Activated CD4-positive, alpha-beta T cell treated with anti-CD3 and anti-CD28 coated beads, Interleukin-2, amount 50 U/mL, for 24 hours (primary cell): ENCODE measurements at regions not wholly inside any gene's neighbourhood (a gene's known extent, or its start where the extent isn't known, plus 50 kb on each side); places are given as distances from the start of the nearest gene placed in this dataset.
A peak's percentile ranks its signal among the peaks of the same experiment; 100 is the strongest.
"Not testable (repeated sequence)": the region's sequence is repeated elsewhere in the genome, so short reads cannot be mapped to it uniquely, and the experiment has no call there.

ENCODE experiments used
- DNase-seq, 2 donors: peaks; one replicate each; pipeline ENCODE4 v3.0.0-alpha.2; 2020; ENCODE audit warnings: low read depth in 1 of 2, low spot score in 1 of 2

DNA sequence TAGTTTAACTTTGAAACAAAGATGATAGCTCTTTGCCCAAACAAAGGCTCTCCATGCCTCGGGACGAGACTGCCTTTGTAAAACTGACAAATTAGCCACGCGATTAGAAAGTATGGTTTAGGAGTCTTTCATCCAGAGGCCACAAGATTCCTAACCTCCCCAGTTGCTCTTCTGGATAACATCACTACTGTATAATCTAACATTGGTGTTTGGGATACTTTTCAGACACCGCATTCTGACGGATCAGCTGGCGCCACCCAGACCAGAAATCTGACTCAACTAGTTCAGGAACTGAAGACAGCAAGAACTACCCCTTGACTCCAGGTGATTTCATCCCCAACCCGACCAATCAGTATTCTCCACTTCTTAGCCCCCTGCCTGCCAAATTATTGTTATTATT lies 98.1 kb upstream of the TEX13D start:
- DNase-seq: no peak

GRCh38 chrX:124238268-124238667 lies 94.2 kb upstream of the TEX13D start:
- DNase-seq: no peak

DNA sequence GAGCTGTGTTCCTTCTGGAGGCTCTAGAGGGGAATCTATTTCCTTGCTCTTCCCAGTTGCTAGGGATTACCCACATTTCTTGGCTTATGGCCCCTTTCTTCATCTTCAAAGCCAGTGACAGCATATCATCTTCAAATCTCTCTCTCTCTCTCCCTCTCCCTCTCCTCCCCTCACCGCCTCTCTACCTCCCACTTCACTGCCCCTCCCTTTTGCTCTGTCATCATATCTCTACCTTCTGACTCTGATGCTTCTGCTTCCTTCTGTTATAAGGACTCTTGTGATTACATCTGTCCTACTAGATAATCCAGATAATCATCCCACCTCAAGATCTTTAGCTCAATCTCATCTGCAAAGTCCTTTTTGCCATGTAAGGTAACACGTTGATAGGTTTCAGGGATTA lies 93.1 kb upstream of the TEX13D start:
- DNase-seq: no peak

DNA sequence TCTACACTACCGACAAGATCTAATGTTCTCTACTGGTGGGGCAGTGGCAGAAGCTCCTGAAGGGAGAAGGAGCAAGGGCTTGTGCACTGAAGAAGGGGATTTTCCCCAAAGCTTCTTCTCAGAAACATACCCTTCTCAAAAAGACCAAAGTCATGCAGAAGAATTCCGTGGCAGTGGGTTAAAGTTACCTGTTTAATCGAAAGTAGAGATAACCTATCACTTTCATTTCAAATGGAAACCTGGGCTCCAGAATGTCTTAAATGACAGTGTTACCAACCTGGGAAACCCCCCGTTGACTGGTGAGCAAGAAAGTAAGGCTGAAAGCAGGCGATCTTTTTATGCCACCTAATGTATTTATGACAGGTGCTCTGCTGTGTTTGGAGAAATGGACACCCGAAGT lies 92.5 kb upstream of the TEX13D start:
- DNase-seq: peak in 1 of 2 donors; percentile 46

DNA sequence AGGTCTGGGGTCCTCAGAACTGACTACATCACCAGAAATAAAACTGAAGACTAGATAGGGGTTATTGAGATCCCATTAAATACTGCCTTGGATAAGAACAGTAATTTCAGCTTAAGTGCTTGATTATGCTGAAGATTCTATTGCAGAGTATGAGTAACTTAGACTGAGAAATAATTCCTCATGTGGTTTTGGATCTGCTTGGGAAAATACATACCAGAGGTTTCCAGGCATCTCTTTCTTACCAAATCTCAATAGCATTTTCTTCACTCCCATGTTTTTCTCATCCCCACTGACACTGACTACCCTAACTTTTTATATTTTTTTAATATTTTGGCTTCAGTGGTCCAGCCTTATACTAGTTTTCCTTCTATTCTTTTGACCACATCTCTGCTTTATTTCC lies 92.0 kb upstream of the TEX13D start:
- no peak for DNase-seq

DNA sequence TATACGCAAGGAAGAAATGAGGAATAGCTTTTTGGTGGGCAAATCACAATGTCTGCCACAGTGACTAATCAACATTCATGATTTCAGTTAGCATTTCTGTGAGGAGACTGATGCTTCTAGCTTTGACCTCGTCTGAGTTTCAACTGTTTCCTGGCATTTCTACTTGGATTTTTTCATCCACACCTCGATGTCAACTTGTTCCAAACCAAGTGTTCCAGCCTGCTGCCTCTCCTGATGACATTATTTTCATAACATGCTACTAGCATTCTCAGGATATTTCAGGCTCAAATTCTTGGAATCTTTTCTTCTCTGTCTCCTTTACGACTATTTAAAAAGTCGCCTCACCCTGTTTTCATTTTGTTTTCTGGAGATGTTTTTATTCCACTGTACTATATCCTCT lies 90.3 kb upstream of the TEX13D start:
- no peak for DNase-seq

DNA sequence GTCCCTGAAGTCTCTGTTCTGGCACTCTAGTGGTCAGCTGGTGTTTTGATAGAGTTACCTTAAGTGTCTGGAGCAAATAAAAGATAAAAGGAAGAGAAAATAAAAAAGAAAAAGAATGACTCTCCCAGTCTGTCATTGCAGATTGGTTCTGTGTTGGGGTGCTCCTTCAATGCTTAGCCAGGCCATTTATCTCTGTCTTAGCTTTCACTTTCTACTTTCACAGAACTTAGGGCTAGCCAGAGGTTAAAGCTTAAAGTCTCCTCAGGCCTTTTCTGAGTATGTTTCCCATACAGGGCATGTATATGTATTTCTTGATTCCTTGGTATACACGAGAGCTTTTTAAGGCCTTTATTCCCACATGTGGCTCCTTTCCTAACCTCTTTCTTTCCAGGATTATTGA lies 83.1 kb upstream of the TEX13D start:
- no peak for DNase-seq

GRCh38 chrX:124250835-124251437 lies 81.5 kb upstream of the TEX13D start:
- DNase-seq: no peak

DNA sequence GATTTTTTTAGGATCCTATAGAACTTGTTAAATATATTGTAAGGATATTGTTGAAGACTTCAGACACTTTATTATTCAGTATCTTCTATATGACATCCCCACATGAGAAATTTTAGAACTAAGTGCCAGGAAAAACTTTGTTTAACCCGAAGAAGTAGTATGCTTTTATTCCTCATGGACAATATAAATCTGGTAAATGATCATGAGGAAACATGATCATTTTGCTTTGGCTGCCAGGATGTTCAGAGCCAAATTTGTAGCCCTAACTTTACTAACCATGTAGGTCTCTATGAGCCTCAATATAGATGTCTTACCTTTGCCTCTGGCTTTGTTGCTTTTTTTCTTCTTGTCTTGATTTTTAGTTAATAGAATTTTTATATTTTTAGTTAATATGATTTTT lies 77.8 kb upstream of the TEX13D start:
- DNase-seq: no peak

DNA sequence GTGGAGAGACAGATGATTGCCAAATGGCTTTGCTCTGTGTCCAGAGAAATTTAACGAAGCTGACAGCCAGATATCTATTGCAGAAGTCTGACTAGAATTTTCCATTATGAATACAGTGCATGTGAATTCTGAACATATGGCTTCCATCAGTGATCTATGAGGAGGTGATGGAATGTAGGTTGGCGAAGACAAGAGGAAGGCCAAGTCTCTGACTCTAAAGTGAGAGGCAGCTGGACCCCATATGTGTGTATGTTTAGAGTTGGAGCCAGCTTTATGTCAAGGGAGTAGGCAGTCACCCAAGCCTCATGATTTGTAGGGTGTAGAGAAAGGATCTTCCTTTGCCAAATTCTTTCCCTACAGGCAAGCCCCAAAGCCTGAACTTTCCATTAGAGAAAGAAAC lies 76.2 kb upstream of the TEX13D start:
- no peak for DNase-seq

DNA sequence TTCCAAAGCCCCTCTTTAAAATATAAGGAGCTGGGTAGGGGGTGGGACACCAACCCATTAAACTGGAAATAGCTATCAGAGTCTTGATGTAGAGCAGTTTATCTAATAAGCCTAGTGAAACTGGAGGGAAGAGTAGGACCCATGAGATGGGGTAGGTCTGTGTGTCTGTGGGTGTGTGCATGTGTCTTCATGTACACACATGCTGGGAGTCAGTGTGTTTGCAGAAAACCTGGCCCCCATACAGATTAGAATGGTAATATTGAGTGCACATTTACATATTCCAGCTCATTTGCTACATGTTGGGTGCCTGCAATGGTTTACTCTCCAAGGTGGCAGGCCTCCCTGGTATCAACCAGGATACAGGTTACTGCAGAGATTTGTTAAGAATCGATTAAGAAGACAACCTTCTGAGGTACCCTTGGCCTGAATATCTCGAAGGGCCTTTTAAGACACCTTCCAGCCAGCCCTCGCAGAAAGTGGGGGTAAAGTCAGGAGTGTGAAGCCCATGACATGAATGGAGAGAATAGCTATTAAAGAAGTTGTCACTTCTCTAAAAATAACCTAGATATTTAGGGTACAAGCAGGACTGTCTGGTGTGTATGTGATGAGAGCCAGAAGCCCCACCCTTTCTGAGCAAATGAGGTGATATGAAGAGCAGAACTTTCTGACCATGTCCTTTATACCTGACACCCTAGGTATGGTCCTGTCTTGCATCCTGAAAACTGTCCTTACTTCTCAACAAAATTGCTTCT lies 75.7 kb upstream of the TEX13D start:
- no peak for DNase-seq

DNA sequence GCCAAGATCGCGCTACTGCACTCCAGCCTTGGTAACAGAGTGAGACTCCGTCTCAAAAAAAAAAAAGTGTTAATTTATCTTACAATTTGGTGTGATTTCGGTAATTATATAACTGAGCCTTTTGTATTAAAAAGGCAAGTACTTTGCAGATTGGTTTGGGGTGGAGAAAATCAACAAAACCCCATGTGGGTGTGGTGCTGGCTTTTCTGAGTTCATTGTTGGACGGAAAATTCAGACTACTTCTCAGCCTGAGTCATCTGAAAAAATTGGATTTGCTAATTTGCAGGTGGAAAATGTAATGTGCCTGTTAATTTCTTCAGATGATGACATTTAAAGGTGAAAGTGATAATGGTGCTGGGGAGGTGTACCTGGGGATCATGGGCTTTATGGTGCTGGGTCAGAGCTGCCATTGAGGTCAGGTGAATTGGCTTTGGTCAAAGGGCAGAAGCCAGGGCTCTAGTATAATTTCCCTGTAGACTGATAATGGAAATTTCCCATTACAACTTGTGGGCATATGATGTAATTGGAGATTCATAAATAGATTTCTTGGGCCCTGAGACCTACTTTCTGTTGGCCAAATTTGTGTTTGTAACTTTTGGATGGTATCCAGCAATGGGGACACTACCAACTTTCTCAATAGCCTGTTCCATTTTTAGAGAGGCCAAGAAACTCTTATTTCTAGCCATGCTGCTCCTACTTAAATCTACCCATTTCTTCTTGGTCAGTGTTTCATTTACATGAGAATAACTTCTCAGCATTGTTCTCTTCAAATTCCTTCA lies 74.3 kb upstream of the TEX13D start:
- DNase-seq: no peak

- no peak for DNase-seq
Measured at GRCh38 chrX:124260845-124261244, 71.6 kb upstream of the TEX13D start.

DNA sequence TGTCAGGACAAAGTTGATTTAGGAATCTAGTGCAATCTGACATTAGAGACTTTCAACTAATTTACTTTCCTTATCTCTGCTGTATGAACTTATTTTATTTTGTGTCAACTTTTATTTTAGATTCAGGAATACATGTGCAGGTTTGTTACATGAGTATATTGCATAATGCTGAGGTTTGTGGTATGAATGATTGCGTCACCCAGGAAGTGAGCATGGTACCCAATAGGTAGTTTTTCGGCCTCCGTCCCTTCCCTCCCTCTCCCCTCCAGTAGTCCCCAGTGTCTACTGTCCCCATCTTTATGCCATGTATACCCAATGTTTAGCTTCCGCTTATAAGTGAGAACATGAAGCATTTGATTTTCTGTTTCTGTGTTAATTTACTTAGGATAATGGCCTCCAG lies 68.7 kb upstream of the TEX13D start:
- no peak for DNase-seq

- no peak for DNase-seq
Measured at GRCh38 chrX:124268099-124268498, 64.4 kb upstream of the TEX13D start.

- no peak for DNase-seq
Measured at GRCh38 chrX:124269881-124270280, 62.6 kb upstream of the TEX13D start.

DNA sequence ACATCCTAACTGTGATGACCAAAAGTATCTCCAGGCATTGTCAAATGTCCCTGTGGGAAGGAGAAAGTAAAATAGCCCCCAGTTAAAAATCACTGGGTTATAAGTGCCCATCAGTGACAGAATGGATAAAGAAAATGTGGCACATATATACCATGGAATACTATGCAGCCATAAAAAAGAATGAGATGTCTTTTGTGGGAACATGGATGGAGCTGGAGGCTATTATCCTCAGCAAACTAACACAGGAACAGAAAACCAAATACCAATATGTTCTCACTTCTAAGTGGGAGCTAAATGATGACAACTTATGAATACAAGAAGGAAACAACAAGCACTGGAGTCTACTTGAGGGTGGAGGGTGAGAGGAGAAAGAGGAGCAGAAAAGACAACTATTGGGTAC lies 60.9 kb upstream of the TEX13D start:
- not testable (repeated sequence) for DNase-seq

- no peak for DNase-seq
Measured at GRCh38 chrX:124272370-124272982, 60.0 kb upstream of the TEX13D start.

DNA sequence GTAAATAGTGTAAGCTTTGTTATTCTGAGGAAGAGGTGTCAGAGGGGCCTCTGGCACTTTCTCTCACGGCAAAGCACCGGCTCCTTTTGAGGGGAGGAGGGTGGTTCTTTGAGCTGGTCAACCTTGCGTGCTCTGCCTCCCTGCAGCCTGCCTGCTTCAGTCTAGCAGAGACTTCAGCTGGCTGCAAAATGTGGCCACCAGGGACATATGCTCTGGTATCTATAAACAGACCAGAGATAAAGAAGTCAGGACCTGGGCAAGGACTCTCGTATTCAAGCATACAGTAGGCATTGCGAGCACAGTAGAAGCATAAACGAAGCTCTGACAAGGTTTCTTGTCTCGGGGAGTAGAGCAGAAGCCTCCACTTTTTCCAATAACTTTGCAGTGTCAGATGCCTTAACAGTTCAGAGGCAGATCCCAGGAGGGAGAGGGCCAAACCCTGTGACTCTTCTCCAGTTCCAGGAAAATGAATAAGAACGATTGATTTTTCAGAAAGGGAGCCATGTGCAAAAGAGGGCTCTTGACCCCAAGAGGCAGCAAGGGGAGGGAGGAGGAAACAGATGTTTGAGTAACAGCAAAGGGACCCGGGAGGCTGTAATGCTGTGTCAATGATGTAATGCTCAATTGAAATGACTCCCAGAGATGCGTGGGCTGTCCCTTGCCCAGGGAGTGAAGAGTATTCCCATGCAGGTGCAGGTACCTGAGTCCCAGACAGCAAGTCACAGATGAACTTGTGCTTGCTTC lies 57.9 kb upstream of the TEX13D start:
- no peak for DNase-seq

DNA sequence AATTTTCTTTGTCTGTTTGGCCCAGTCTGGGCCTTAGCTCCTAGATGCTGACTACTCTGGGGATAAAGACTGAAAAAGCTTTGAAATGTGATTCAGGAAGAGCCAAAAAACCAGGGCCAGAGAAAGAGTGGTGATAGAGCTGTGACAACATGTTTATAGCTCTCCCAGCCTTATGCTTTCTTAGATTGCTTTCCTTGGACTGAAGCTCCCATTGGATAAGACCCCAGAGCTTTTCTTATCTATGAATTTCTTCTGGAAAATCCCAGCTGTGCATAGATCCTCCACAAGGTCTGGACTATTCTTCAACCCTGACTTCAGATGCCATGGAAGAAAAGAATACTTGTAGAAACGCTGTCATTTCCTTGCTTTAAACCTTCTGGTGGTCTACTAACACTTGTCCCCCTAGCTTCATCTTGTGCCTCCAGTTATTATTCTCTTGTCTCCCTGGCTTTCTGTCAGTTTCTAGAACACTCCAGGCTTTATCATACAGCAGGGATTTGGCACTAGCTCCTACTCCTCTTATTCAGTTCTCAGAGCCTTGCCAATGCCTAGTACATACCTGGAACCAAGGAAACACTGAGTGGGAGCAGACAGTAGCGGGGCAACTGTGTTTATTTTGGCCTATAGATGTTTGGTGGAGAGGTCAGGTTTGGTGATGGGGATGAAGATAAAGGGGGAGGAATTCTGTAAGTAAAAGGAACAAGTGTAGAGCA lies 57.1 kb upstream of the TEX13D start:
- no peak for DNase-seq
